Uterus (tissue), 2 donors: ENCODE measurements at regions not wholly inside any gene's neighbourhood (a gene's known extent, or its start where the extent isn't known, plus 50 kb on each side); places are given as distances from the start of the nearest gene placed in this dataset.

Experiments
- CTCF ChIP-seq, 4 experiments: fragments of 200-600 bp in 2 of 4; fragments of 450-650 bp in 2 of 4; sonication (generic) in 2 of 4; IDR thresholded peaks; one replicate each; pipeline ENCODE4 v1.5.1; 2016 to 2019; ENCODE audit warnings: antibody characterized with exemption in 4 of 4, mild to moderate bottlenecking in 2 of 4, moderate library complexity in 1 of 4
- POLR2A ChIP-seq, 2 donors: fragments of 450-650 bp; IDR thresholded peaks; one replicate each; pipeline ENCODE4 v1.6.1; 2016; ENCODE audit warnings: antibody characterized with exemption in 2 of 2, mild to moderate bottlenecking in 1 of 2, moderate library complexity in 1 of 2

GRCh38 chr4:123930996-123931395 is 534.4 kb downstream of the SPRY1 start:
- TF ChIP-seq POLR2A (IDR thresholded peaks at IDR 0.05) (no peak), CTCF (IDR thresholded peaks at IDR 0.05) (no peak)
